ENCODE measurements at regions not wholly inside any gene's neighbourhood (a gene's known extent, or its start where the extent isn't known, plus 50 kb on each side); places are given as distances from the start of the nearest gene placed in this dataset.
"Not testable (repeated sequence)": the region's sequence is repeated elsewhere in the genome, so short reads cannot be mapped to it uniquely, and the experiment has no call there.

- no peak for DNase-seq
Measured at GRCh38 chr4:95898226-95898625, 58.3 kb downstream of the PDHA2 start.

GRCh38 chr4:95909211-95909610, 69.3 kb downstream of the PDHA2 start:
- no peak for DNase-seq
- in situ Hi-C loops (cut with HindIII; ENCODE audit: low pct_ligation_motif_present, low pct_unique_long_range_greater_than_20kb, low sequenced_read_pairs): no loop called here

More at GRCh38 chr4:95898226-95898625, 58.3 kb downstream of the PDHA2 start:
- in situ Hi-C loops (cut with HindIII; ENCODE audit: low pct_ligation_motif_present, low pct_unique_long_range_greater_than_20kb, low sequenced_read_pairs): no loop called here

GRCh38 chr4:95910749-95911148, 70.9 kb downstream of the PDHA2 start:
- in situ Hi-C loops (cut with HindIII; ENCODE audit: low pct_ligation_motif_present, low pct_unique_long_range_greater_than_20kb, low sequenced_read_pairs): no loop called here
- DNase-seq: no peak

- DNase-seq: no peak
- in situ Hi-C loops (cut with HindIII; ENCODE audit: low pct_ligation_motif_present, low pct_unique_long_range_greater_than_20kb, low sequenced_read_pairs): no loop called here
Measured at GRCh38 chr4:95921470-95921869, 81.6 kb downstream of the PDHA2 start.

- in situ Hi-C loops (cut with HindIII; ENCODE audit: low pct_ligation_motif_present, low pct_unique_long_range_greater_than_20kb, low sequenced_read_pairs): no loop called here
- peak; percentile 1 for DNase-seq
Measured at GRCh38 chr4:95929448-95930064, 89.7 kb downstream of the PDHA2 start.

GRCh38 chr4:95939141-95939540, 99.2 kb downstream of the PDHA2 start:
- DNase-seq: no peak
- in situ Hi-C loops (cut with HindIII; ENCODE audit: low pct_ligation_motif_present, low pct_unique_long_range_greater_than_20kb, low sequenced_read_pairs): no loop called here

GRCh38 chr4:95949136-95949765, 109.4 kb downstream of the PDHA2 start:
- in situ Hi-C loops (cut with HindIII; ENCODE audit: low pct_ligation_motif_present, low pct_unique_long_range_greater_than_20kb, low sequenced_read_pairs): no loop called here
- DNase-seq: no peak

GRCh38 chr4:95949808-95950207, 109.9 kb downstream of the PDHA2 start:
- in situ Hi-C loops (cut with HindIII; ENCODE audit: low pct_ligation_motif_present, low pct_unique_long_range_greater_than_20kb, low sequenced_read_pairs): no loop called here
- DNase-seq: no peak

GRCh38 chr4:95952538-95952937, 112.6 kb downstream of the PDHA2 start:
- DNase-seq; in situ Hi-C loops (cut with HindIII; ENCODE audit: low pct_ligation_motif_present, low pct_unique_long_range_greater_than_20kb, low sequenced_read_pairs): not testable (repeated sequence)

- no peak for DNase-seq
- in situ Hi-C loops (cut with HindIII; ENCODE audit: low pct_ligation_motif_present, low pct_unique_long_range_greater_than_20kb, low sequenced_read_pairs): no loop called here
Measured at GRCh38 chr4:95956094-95956493, 116.2 kb downstream of the PDHA2 start.

GRCh38 chr4:95957054-95957453, 117.2 kb downstream of the PDHA2 start:
- in situ Hi-C loops (cut with HindIII; ENCODE audit: low pct_ligation_motif_present, low pct_unique_long_range_greater_than_20kb, low sequenced_read_pairs): no loop called here
- no peak for DNase-seq

- in situ Hi-C loops (cut with HindIII; ENCODE audit: low pct_ligation_motif_present, low pct_unique_long_range_greater_than_20kb, low sequenced_read_pairs): no loop called here
- DNase-seq: no peak
Measured at GRCh38 chr4:95957759-95958158, 117.9 kb downstream of the PDHA2 start.

- no peak for DNase-seq
- in situ Hi-C loops (cut with HindIII; ENCODE audit: low pct_ligation_motif_present, low pct_unique_long_range_greater_than_20kb, low sequenced_read_pairs): no loop called here
Measured at GRCh38 chr4:95959182-95959581, 119.3 kb downstream of the PDHA2 start.

- in situ Hi-C loops (cut with HindIII; ENCODE audit: low pct_ligation_motif_present, low pct_unique_long_range_greater_than_20kb, low sequenced_read_pairs): no loop called here
- DNase-seq: no peak
Measured at GRCh38 chr4:95959633-95960032, 119.7 kb downstream of the PDHA2 start.

- in situ Hi-C loops (cut with HindIII; ENCODE audit: low pct_ligation_motif_present, low pct_unique_long_range_greater_than_20kb, low sequenced_read_pairs): no loop called here
- no peak for DNase-seq
Measured at GRCh38 chr4:95963456-95963855, 123.6 kb downstream of the PDHA2 start.

GRCh38 chr4:95979961-95980876, 140.3 kb downstream of the PDHA2 start:
- in situ Hi-C loops (cut with HindIII; ENCODE audit: low pct_ligation_motif_present, low pct_unique_long_range_greater_than_20kb, low sequenced_read_pairs): no loop called here
- no peak for DNase-seq

GRCh38 chr4:95980877-95981360, 141.0 kb downstream of the PDHA2 start:
- in situ Hi-C loops (cut with HindIII; ENCODE audit: low pct_ligation_motif_present, low pct_unique_long_range_greater_than_20kb, low sequenced_read_pairs): no loop called here
- no peak for DNase-seq

GRCh38 chr4:95981591-95981990, 141.7 kb downstream of the PDHA2 start:
- DNase-seq: no peak
- in situ Hi-C loops (cut with HindIII; ENCODE audit: low pct_ligation_motif_present, low pct_unique_long_range_greater_than_20kb, low sequenced_read_pairs): no loop called here

GRCh38 chr4:95982516-95982915, 142.6 kb downstream of the PDHA2 start:
- no peak for DNase-seq

More at GRCh38 chr4:95982516-95982915, 142.6 kb downstream of the PDHA2 start:
- in situ Hi-C loops (cut with HindIII; ENCODE audit: low pct_ligation_motif_present, low pct_unique_long_range_greater_than_20kb, low sequenced_read_pairs): no loop called here
